SK-N-SH (cell line): ENCODE measurements at regions not wholly inside any gene's neighbourhood (a gene's known extent, or its start where the extent isn't known, plus 50 kb on each side); places are given as distances from the start of the nearest gene placed in this dataset.

ENCODE experiments used
- CHD2 ChIP-seq: fragments of 150-350 bp; IDR thresholded peaks from 2 replicates; pipeline ENCODE4 v1.6.1; 2018; ENCODE audit warnings: low read length; ENCODE audit not compliant: partially characterized antibody
- ELF1 ChIP-seq: IDR thresholded peaks from 2 replicates; pipeline ENCODE4 v1.4.0; 2012
- EZH2phosphoT487 ChIP-seq: fragments of 200-600 bp; sonication (generic); IDR thresholded peaks from 2 replicates; pipeline ENCODE4 v1.6.1; 2017; ENCODE audit warnings: low read depth, mixed run types, mild to moderate bottlenecking, antibody characterized with exemption, moderate library complexity, borderline replicate concordance
- GATA2 ChIP-seq: sonication (generic); formaldehyde crosslinking; IDR thresholded peaks from 2 replicates; pipeline ENCODE4 v1.5.0; 2020; ENCODE audit warnings: mild to moderate bottlenecking, missing genetic modification reagents
- MXI1 ChIP-seq: IDR thresholded peaks from 2 replicates; pipeline ENCODE4 v1.6.1; 2012; ENCODE audit warnings: mild to moderate bottlenecking, low read depth, low read length, improper control_type of control experiment
- POLR2AphosphoS5 ChIP-seq: IDR thresholded peaks from 2 replicates; pipeline ENCODE4 v1.6.1; 2012; ENCODE audit warnings: low read depth, low read length
- RAD21 ChIP-seq: IDR thresholded peaks from 2 replicates; pipeline ENCODE4 v1.6.1; 2012; ENCODE audit warnings: mild to moderate bottlenecking, low read length
- RFX5 ChIP-seq: IDR thresholded peaks from 2 replicates; pipeline ENCODE4 v1.6.1; 2012; ENCODE audit warnings: mild to moderate bottlenecking, improper control_type of control experiment, low read length
- SIN3A ChIP-seq: IDR thresholded peaks from 2 replicates; pipeline ENCODE4 v1.6.1; 2012; ENCODE audit warnings: low read depth, mild to moderate bottlenecking, low read length, moderate library complexity, borderline replicate concordance
- TAF1 ChIP-seq: IDR thresholded peaks from 2 replicates; pipeline ENCODE4 v1.6.1; 2012; ENCODE audit warnings: low read depth, mild to moderate bottlenecking, low read length, moderate library complexity, borderline replicate concordance
- TEAD4 ChIP-seq: IDR thresholded peaks from 2 replicates; pipeline ENCODE4 v1.4.0; 2012; ENCODE audit warnings: mild to moderate bottlenecking, borderline replicate concordance; ENCODE audit not compliant: insufficient read depth
- YY1 ChIP-seq: IDR thresholded peaks from 2 replicates; pipeline ENCODE4 v1.4.0; 2012; ENCODE audit warnings: low read depth, mild to moderate bottlenecking
- TF ChIP-seq, protein P1 (sequence below): IDR thresholded peaks from 2 replicates; pipeline ENCODE4 v1.6.1; 2012; ENCODE audit warnings: mild to moderate bottlenecking, low read depth, low read length, moderate library complexity
- TF ChIP-seq, protein P2 (sequence below): fragments of 200-600 bp; sonication (generic); IDR thresholded peaks from 2 replicates; pipeline ENCODE4 v1.6.1; 2017; ENCODE audit warnings: antibody characterized with exemption, mild to moderate bottlenecking, moderate library complexity

DNA sequence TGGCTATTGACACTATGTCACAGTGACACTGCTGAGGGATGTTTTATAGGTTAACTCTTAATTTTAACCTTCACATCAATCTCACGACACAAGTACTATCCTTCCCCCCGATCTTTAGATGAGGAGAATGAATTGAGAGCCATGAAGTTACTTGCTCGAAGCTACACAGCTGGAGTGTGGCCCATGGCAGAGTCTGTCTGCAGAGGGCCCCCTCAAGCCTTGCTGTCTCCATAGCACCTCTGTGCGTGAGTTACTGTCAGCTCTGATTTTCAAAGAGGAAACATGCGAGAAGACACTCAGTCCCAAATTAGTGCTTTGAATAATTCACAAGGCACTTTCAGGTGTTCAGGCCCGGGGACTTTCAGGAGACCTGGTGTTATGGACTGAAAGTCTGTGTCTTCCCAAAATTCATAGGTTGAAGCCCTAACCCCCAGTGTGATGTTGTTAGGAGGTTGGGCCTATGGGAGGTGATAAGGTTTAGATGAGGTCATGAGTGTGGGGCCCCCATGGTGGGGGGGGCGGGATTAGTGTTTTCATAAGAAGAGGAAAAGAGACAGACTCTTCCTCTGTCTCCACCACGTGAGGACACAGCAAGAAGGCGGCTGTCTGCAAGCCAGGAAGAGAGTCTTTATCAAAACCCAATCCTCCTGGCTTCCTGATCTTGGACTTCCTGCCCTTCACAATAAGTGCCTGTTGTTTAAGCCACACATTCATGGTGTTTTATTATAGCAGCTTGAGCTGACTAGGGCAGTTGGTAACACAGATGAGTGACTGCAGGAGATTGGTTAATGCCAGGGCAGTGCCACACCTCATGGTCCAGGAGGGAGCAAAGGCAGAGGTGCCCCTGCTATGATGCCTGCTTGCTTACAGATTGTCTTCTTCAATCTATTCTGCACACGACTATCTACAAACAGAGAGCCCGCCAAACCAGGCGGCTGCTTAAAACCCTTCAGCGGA, 281.8 kb downstream of the HAPSTR1 start:
- TF ChIP-seq GATA2 (CRISPR knock-in tag), result no peak
- TF ChIP-seq YY1, result no peak
- TF ChIP-seq, protein P1, sequence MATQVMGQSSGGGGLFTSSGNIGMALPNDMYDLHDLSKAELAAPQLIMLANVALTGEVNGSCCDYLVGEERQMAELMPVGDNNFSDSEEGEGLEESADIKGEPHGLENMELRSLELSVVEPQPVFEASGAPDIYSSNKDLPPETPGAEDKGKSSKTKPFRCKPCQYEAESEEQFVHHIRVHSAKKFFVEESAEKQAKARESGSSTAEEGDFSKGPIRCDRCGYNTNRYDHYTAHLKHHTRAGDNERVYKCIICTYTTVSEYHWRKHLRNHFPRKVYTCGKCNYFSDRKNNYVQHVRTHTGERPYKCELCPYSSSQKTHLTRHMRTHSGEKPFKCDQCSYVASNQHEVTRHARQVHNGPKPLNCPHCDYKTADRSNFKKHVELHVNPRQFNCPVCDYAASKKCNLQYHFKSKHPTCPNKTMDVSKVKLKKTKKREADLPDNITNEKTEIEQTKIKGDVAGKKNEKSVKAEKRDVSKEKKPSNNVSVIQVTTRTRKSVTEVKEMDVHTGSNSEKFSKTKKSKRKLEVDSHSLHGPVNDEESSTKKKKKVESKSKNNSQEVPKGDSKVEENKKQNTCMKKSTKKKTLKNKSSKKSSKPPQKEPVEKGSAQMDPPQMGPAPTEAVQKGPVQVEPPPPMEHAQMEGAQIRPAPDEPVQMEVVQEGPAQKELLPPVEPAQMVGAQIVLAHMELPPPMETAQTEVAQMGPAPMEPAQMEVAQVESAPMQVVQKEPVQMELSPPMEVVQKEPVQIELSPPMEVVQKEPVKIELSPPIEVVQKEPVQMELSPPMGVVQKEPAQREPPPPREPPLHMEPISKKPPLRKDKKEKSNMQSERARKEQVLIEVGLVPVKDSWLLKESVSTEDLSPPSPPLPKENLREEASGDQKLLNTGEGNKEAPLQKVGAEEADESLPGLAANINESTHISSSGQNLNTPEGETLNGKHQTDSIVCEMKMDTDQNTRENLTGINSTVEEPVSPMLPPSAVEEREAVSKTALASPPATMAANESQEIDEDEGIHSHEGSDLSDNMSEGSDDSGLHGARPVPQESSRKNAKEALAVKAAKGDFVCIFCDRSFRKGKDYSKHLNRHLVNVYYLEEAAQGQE, result no peak
- TF ChIP-seq, protein P2, sequence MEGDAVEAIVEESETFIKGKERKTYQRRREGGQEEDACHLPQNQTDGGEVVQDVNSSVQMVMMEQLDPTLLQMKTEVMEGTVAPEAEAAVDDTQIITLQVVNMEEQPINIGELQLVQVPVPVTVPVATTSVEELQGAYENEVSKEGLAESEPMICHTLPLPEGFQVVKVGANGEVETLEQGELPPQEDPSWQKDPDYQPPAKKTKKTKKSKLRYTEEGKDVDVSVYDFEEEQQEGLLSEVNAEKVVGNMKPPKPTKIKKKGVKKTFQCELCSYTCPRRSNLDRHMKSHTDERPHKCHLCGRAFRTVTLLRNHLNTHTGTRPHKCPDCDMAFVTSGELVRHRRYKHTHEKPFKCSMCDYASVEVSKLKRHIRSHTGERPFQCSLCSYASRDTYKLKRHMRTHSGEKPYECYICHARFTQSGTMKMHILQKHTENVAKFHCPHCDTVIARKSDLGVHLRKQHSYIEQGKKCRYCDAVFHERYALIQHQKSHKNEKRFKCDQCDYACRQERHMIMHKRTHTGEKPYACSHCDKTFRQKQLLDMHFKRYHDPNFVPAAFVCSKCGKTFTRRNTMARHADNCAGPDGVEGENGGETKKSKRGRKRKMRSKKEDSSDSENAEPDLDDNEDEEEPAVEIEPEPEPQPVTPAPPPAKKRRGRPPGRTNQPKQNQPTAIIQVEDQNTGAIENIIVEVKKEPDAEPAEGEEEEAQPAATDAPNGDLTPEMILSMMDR, result no peak
- TF ChIP-seq RAD21, result no peak
- no peak for TF ChIP-seq EZH2phosphoT487
- TF ChIP-seq POLR2AphosphoS5, result no peak
- no peak for TF ChIP-seq RFX5
- TF ChIP-seq MXI1, result no peak
- TF ChIP-seq ELF1, result no peak
- TF ChIP-seq SIN3A, result no peak
- no peak for TF ChIP-seq TEAD4
- no peak for TF ChIP-seq CHD2
- no peak for TF ChIP-seq TAF1
